ENCODE measurements at regions not wholly inside any gene's neighbourhood (a gene's known extent, or its start where the extent isn't known, plus 50 kb on each side); places are given as distances from the start of the nearest gene placed in this dataset.
A peak's percentile ranks its signal among the peaks of the same experiment; 100 is the strongest.

DNA sequence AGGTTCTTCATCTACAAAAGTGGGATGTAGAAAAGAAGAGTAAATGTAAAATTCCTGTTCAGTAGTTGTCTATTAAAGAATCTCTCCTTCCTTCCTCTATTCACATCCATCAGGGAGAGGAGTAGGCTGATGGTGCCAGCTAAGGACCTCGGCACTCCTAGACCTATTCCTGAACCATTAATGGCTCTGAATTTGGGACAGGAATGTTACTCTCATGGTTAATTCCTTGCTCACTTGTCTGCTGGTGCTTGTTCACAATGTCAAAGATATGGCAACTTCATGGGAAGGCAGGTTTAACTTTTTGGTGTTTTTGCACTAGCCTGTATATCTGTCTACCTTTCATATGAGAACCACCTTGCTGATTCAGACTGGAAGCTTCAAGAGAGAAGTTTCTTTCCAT is 206.6 kb downstream of the DAD1 start:
- H3K4me3 ChIP-seq (ENCODE audit: low read depth, low read length) = no peak overlapping the region
- DNase-seq (ENCODE audit: low read depth) = no peak
- TF ChIP-seq, protein P1, sequence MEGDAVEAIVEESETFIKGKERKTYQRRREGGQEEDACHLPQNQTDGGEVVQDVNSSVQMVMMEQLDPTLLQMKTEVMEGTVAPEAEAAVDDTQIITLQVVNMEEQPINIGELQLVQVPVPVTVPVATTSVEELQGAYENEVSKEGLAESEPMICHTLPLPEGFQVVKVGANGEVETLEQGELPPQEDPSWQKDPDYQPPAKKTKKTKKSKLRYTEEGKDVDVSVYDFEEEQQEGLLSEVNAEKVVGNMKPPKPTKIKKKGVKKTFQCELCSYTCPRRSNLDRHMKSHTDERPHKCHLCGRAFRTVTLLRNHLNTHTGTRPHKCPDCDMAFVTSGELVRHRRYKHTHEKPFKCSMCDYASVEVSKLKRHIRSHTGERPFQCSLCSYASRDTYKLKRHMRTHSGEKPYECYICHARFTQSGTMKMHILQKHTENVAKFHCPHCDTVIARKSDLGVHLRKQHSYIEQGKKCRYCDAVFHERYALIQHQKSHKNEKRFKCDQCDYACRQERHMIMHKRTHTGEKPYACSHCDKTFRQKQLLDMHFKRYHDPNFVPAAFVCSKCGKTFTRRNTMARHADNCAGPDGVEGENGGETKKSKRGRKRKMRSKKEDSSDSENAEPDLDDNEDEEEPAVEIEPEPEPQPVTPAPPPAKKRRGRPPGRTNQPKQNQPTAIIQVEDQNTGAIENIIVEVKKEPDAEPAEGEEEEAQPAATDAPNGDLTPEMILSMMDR (conservative IDR thresholded peaks at IDR 0.05; ENCODE audit: low read depth, low read length) = no peak

DNA sequence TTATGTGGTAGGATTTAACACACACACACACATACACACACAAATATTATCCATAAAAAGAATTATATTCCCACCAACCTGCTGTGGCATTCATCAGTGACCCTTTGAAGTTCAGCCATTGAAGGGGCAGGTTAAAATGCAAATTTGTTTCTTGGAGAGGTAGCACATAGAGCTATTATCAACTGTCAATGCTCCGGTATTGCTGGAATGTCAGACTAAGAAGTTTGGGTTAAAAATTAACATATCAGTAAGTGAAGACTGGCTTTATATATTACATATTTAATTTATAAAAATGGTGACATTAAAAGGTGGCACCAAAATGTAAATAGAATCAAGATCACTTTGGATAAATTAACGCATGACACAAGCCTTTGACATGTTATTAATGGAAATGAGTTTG is 207.3 kb downstream of the DAD1 start:
- no peak overlapping the region for H3K4me3 ChIP-seq (ENCODE audit: low read depth, low read length)
- DNase-seq (ENCODE audit: low read depth) = no peak
- TF ChIP-seq, protein P1 (conservative IDR thresholded peaks at IDR 0.05; ENCODE audit: low read depth, low read length) = no peak

DNA sequence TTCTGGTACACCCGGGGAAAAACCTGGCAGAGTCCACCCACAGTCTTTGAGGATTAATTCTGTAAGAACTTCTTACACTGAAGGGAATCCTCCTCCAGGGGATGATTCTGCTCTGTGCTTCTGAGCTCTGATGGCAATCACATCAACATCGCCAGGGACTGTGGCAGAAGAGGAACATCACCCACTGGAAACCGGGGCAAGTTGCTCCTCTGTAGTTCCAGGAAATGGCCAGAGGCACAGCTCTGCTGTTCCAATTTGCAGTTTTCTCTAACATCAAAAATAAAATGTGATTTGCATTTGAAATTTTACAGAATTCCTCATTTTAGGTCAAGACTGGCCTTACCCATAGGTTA is 207.6 kb downstream of the DAD1 start:
- TF ChIP-seq, protein P1 (conservative IDR thresholded peaks at IDR 0.05; ENCODE audit: low read depth, low read length) = no peak
- H3K4me3 ChIP-seq (ENCODE audit: low read depth, low read length) = no peak overlapping the region
- no peak for DNase-seq (ENCODE audit: low read depth)

DNA sequence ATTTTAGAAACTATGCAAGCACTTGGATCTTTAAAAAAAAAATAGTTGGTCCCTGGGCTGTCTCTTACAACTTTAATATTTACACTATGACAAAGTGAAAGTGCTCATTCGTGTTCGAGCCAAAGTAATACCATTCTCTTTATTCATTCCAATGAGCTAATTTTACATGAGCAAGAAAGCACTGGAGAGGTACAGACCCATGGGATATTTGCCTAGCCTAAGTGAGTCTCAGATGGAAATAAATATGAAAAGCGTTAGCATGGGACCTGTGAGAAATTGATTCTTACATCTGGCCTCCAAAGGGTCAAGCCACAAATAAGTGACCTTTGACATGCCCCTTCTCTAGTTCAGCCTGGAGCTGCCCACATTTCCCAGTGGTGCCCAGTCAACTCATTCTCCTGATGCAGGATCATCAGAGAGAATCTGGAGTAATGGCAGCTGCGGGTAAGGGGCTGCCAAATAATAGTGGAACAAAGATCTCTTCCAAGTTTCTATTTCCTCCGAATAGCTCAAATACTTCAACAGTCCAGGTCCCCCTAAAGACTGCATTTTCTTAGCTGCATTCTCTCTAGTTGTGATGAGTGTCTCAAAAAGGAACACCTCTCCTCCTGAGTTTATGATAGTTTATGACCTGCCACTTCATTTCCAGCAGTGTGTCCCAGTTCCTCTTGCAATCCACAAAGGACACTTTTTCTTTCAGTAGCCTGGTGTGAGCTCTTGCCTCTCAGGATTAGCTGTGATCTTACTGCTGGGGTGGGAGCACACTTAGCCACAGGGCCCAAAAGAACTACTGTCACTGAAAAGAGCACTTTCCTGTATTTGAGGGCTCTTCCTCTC is 208.2 kb downstream of the DAD1 start:
- DNase-seq (ENCODE audit: low read depth) = peak; percentile 43
- TF ChIP-seq, protein P1 (conservative IDR thresholded peaks at IDR 0.05; ENCODE audit: low read depth, low read length) = no peak
- H3K4me3 ChIP-seq (ENCODE audit: low read depth, low read length) = no peak overlapping the region

DNA sequence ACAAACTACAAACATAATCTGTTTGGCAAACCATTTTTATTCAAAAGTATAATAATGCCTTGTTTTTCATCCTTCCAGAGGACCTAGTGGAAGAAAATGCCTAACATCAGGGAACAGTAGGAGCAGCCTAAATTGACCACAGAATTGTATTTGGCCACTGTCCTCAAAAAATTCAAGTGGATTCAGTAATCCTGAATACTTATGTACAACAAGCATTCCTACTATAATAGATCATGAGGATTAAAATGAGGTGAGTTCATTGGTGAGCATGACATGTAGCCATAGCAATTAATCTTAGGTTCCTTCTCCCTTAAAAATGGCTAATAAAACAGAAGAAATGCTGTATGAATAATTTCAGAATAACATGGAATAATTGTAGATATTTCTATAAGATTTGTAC is 209.3 kb downstream of the DAD1 start:
- DNase-seq (ENCODE audit: low read depth) = peak; percentile 32
- TF ChIP-seq, protein P1 (conservative IDR thresholded peaks at IDR 0.05; ENCODE audit: low read depth, low read length) = no peak
- H3K4me3 ChIP-seq (ENCODE audit: low read depth, low read length) = no peak overlapping the region

DNA sequence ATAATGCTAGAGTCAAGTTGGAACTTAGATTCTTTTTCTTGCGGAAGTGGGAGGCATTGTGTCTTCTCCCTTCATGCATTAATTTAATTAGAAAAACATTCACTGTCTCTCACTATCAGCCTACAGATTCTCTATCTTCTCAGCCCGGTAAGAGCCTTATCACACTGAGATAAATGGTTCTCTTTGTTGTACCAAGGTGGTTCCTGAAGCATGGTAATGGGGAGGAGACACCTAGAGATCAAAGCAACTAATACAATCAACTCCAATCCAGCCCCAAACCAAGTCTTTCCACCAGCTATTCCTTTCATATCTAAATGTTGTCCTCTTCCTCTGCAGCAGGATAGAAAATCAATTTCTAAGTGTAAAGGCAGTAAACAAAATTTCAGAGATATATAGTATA is 210.8 kb downstream of the DAD1 start:
- no peak for DNase-seq (ENCODE audit: low read depth)
- H3K4me3 ChIP-seq (ENCODE audit: low read depth, low read length) = no peak overlapping the region
- TF ChIP-seq, protein P1 (conservative IDR thresholded peaks at IDR 0.05; ENCODE audit: low read depth, low read length) = no peak

DNA sequence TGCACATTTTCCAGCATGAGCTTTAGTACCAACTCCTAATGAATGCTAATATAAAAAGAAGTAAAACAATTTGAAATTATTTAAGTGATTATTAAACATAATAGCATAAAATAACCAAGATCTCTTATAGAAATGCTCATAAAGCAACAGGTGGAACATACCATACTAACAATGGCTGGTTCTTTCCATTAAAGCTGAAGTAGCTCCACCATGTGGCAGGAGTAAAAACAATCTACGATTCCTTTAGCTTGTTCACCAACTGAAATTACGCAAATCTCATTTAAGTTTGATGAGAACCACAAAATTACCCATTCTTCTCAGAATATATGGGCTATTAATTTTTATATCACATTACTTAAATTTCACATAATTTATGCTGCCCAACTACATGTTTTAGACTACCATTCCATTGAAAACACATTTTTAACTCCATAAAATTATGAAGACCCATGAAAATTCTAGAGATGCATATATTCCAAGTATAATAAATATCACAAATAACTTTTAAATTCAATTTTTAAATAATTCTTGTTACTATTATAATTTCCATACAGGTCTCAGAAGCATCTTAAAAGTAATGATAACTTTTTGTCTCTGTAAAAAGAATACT is 213.6 kb downstream of the DAD1 start:
- TF ChIP-seq, protein P1 (conservative IDR thresholded peaks at IDR 0.05; ENCODE audit: low read depth, low read length) = peak; percentile 70
- no peak overlapping the region for H3K4me3 ChIP-seq (ENCODE audit: low read depth, low read length)
- peak; percentile 86 for DNase-seq (ENCODE audit: low read depth)

All from choroid plexus epithelial cell (primary cell).